AG04450 (cell line): ENCODE measurements at regions not wholly inside any gene's neighbourhood (a gene's known extent, or its start where the extent isn't known, plus 50 kb on each side); places are given as distances from the start of the nearest gene placed in this dataset.

ENCODE experiments used
- CTCF ChIA-PET: fragments of 300-600, 350-600 bp; formaldehyde crosslinking; extraction: SDS; loops from one replicate; lab custom pipeline; 2022; ENCODE audit warnings: antibody characterized with exemption, inconsistent platforms; lab: Charles Lee
- POLR2A ChIA-PET: fragments of 350-600 bp; formaldehyde crosslinking; extraction: SDS; loops from one replicate; lab custom pipeline; 2021; ENCODE audit warnings: antibody characterized with exemption, inconsistent platforms; lab: Yijun Ruan, JAX
- DNase-seq: peaks from one replicate; pipeline ENCODE4 v3.0.0-alpha.2; 2011; ENCODE audit warnings: low read depth, low spot score
- H3K27ac ChIP-seq: one replicate; pipeline ENCODE4 v1.5.1; 2012; ENCODE audit warnings: low read depth, low read length, control low read depth
- H3K27me3 ChIP-seq: one replicate; pipeline ENCODE4 v1.6.0; 2012; ENCODE audit warnings: low read length; ENCODE audit not compliant: control insufficient read depth, insufficient read depth
- H3K4me3 ChIP-seq: 2 replicates; pipeline ENCODE4 v1.5.1; 2011; ENCODE audit warnings: mild to moderate bottlenecking, low read depth, low read length, control low read depth
- H3K9me3 ChIP-seq: 2 replicates; pipeline ENCODE4 v1.5.1; 2012; ENCODE audit warnings: low read length; ENCODE audit not compliant: control insufficient read depth, insufficient read depth
- TF ChIP-seq, protein P1 (sequence below): IDR thresholded peaks from 2 replicates; pipeline ENCODE4 v1.5.1; 2011; ENCODE audit warnings: low read depth, low read length, control low read depth, inconsistent platforms

DNA sequence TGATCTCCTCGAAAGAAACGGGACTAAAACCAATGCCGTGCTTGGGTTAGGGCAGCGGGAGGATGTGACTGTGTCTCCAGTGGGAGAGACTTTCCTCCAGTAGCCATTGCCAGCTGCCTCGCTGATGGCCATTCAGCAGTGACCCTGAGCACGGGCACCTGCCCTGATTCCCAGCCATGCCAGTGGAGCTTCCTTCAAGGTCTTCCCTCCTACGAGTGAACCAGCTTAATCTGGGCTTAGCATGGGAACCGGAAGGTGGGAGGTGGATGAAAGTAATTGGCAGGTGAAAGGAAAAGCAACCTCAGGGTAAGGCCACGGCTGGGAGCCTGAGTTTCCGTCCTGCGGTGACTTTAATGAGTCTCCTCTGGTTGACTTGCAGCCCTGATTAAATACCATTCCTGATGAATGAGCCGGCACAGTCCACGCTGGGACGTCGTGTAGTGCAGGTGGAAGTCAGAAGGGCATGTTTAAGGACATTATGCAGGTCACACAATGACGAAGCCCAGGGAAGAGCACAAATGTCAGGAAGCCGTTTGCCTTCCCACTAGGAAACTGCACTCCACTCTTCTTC, 813.5 kb downstream of the QKI start:
- POLR2A ChIA-PET = no interaction called here

DNA sequence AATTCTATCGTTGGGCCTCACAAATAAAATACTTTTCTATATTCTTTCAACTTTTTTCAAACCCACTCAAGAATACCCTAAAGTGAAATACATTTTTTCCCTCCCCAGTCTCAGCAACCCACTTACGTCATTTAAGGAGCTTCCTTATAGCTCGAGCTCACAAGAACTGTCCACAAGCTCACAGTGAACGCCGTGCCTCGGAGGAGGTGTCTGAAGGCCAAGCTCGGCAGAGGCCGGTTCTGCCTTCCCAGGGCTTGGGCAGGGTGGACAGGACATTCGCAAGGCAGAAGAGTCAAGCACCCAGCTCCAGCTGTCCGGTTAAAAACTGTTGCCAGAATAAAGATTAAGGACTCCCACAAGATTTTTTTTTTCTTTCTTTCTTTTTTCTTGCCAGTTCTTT, 802.3 kb downstream of the QKI start:
- no peak for DNase-seq
- H3K27ac ChIP-seq = no peak overlapping the region
- ChIA-PET POLR2A (no interaction called here), CTCF (no interaction called here)
- peaks cover 33% of the 10 kb centered on the region for H3K9me3 ChIP-seq
- no peak overlapping the region for H3K4me3 ChIP-seq
- H3K27me3 ChIP-seq = no peaks in the 10 kb centered on the region
- TF ChIP-seq, protein P1, sequence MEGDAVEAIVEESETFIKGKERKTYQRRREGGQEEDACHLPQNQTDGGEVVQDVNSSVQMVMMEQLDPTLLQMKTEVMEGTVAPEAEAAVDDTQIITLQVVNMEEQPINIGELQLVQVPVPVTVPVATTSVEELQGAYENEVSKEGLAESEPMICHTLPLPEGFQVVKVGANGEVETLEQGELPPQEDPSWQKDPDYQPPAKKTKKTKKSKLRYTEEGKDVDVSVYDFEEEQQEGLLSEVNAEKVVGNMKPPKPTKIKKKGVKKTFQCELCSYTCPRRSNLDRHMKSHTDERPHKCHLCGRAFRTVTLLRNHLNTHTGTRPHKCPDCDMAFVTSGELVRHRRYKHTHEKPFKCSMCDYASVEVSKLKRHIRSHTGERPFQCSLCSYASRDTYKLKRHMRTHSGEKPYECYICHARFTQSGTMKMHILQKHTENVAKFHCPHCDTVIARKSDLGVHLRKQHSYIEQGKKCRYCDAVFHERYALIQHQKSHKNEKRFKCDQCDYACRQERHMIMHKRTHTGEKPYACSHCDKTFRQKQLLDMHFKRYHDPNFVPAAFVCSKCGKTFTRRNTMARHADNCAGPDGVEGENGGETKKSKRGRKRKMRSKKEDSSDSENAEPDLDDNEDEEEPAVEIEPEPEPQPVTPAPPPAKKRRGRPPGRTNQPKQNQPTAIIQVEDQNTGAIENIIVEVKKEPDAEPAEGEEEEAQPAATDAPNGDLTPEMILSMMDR = no peak

More for the DNA sequence above, 813.5 kb downstream of the QKI start:
- Histone ChIP-seq H3K4me3 (no peak overlapping the region), H3K27ac (no peak overlapping the region), H3K27me3 (no peaks in the 10 kb centered on the region), H3K9me3 (peaks cover 24% of the 10 kb centered on the region)
- no peak for DNase-seq
- TF ChIP-seq, protein P1 = no peak
- CTCF ChIA-PET = no interaction called here

DNA sequence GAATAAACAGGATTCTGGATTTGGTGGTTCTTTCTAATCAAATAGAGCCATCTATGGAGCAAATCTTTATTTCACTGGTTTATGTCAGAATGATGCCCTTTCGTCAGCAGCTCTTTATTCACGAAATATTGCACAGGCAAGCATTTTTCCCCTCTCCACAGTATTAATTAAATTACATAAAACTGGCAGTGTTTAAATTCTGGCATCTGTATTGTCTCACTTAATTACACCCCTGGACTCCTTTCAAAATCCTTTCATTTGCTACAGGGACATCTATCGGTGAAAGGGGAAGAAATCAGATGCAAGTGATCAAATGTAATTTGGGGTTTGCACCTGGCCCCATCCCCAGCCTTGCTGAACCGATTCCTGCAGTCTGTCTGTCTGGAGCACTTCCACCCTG, 801.9 kb downstream of the QKI start:
- Histone ChIP-seq H3K27ac (no peak overlapping the region), H3K9me3 (peaks cover 33% of the 10 kb centered on the region), H3K27me3 (no peaks in the 10 kb centered on the region), H3K4me3 (no peak overlapping the region)
- no peak for DNase-seq
- ChIA-PET CTCF (no interaction called here), POLR2A (no interaction called here)
- TF ChIP-seq, protein P1 = no peak

DNA sequence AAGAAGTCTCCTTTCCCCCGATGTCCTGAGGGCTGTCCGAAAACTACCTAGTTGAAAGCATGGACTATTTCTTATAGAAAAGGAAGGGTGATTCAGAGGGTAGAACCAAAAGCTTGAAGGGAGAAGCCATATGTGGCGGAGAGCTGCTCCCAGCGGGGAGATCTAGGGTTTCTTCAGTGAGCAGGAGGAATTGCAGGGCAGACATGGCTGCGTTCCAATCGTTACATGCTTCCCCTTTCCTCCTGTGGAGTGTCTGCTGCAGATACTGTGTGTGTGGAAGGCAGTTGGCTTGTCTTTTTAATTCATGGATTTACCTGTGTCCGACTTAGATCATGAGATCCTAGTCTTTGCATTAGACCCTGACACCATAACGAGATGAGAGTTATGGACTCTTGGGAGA, 799.5 kb downstream of the QKI start:
- POLR2A ChIA-PET = no interaction called here
- TF ChIP-seq, protein P1 = no peak
- no peak overlapping the region for H3K4me3 ChIP-seq
- peaks cover 30% of the 10 kb centered on the region for H3K9me3 ChIP-seq
- CTCF ChIA-PET = no interaction called here
- H3K27ac ChIP-seq = no peak overlapping the region
- no peak for DNase-seq
- H3K27me3 ChIP-seq = no peaks in the 10 kb centered on the region

DNA sequence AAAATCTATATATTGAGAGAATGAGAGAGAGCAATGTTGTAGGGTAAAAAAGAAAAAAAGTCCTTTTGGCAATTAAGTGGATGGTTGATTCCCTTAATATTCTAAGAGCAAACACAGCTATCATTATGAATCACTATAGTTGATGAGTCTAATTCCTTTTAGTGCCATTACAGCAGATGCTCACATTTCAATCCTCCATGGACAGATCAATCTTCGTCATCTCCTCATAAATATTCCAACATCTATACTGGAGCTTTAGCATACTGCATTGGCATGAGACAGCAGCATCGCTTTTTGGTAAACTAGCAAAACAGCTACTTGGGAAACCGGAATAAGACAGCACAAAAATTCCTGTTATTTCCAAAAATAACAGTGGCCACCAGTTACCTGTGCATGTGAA, 796.7 kb downstream of the QKI start:
- CTCF ChIA-PET = no interaction called here
- Histone ChIP-seq H3K27me3 (no peaks in the 10 kb centered on the region), H3K4me3 (no peak overlapping the region), H3K27ac (no peak overlapping the region), H3K9me3 (peaks cover 24% of the 10 kb centered on the region)
- POLR2A ChIA-PET = interaction anchor here (0.7 kb wide), 1 partner anchor 346 kb away, joined by 3 read pairs; no protein-coding TSS in a partner anchor
- no peak for DNase-seq
- TF ChIP-seq, protein P1 = no peak
